Keratinocyte (primary cell): ENCODE measurements at regions not wholly inside any gene's neighbourhood (a gene's known extent, or its start where the extent isn't known, plus 50 kb on each side); places are given as distances from the start of the nearest gene placed in this dataset.

ENCODE experiments used
- DNase-seq: peaks from one replicate; pipeline ENCODE4 v3.0.0-alpha.2; 2011; ENCODE audit warnings: low read depth, missing footprints, low spot score
- FAIRE-seq: peaks from 2 replicates; lab custom pipeline; 2011; peaks lifted over from hg19 to GRCh38; lab: Jason Lieb, UNC
- H2AFZ ChIP-seq: 2 replicates; pipeline ENCODE4 v1.6.0; 2012; ENCODE audit warnings: low read length, control low read depth, inconsistent platforms; ENCODE audit not compliant: control insufficient read depth
- H3K27ac ChIP-seq: 2 replicates; pipeline ENCODE4 v1.5.1; 2011; ENCODE audit warnings: low read length; ENCODE audit not compliant: control insufficient read depth, insufficient read depth
- H3K27me3 ChIP-seq: 3 replicates; pipeline ENCODE4 v1.6.0; 2011; ENCODE audit warnings: low read length; ENCODE audit not compliant: control insufficient read depth, insufficient read depth; ENCODE audit errors: extremely low read depth
- H3K36me3 ChIP-seq, 2 experiments: 2 replicates in 1 of 2; 3 replicates in 1 of 2; pipeline ENCODE4 v1.5.1; 2011; ENCODE audit warnings: low read length in 2 of 2, mild to moderate bottlenecking in 1 of 2; ENCODE audit not compliant: control insufficient read depth in 2 of 2, insufficient read depth in 2 of 2; ENCODE audit errors: extremely low read depth in 1 of 2
- H3K4me1 ChIP-seq: 3 replicates; pipeline ENCODE4 v1.5.1; 2011; ENCODE audit warnings: low read length; ENCODE audit not compliant: control insufficient read depth, insufficient read depth; ENCODE audit errors: extremely low read depth
- H3K4me2 ChIP-seq: 3 replicates; pipeline ENCODE4 v1.6.0; 2011; ENCODE audit warnings: low read depth, low read length; ENCODE audit not compliant: control insufficient read depth, insufficient read depth; ENCODE audit errors: extremely low read depth
- H3K4me3 ChIP-seq, 3 experiments: fragments of 200-600 bp in 1 of 3; sonication (generic) in 1 of 3; 2 replicates in 2 of 3; 3 replicates in 1 of 3; pipeline ENCODE4 v1.5.1; 2011 to 2016; ENCODE audit warnings: low read length in 3 of 3, mild to moderate bottlenecking in 3 of 3, control low read depth in 2 of 3, inconsistent platforms in 1 of 3, low read depth in 1 of 3, mixed read lengths in 1 of 3, mixed run types in 1 of 3, moderate library complexity in 1 of 3; ENCODE audit not compliant: control insufficient read depth in 2 of 3, insufficient read depth in 2 of 3; ENCODE audit errors: extremely low read depth in 1 of 3
- H3K79me2 ChIP-seq: 2 replicates; pipeline ENCODE4 v1.6.0; 2012; ENCODE audit warnings: low read length; ENCODE audit not compliant: control insufficient read depth, insufficient read depth
- H3K9ac ChIP-seq: 3 replicates; pipeline ENCODE4 v1.6.0; 2011; ENCODE audit warnings: low read length; ENCODE audit not compliant: control insufficient read depth, insufficient read depth; ENCODE audit errors: extremely low read depth
- H3K9me1 ChIP-seq: 3 replicates; pipeline ENCODE4 v1.6.0; 2011; ENCODE audit warnings: low read length; ENCODE audit not compliant: control insufficient read depth, insufficient read depth; ENCODE audit errors: extremely low read depth
- H3K9me3 ChIP-seq: 2 replicates; pipeline ENCODE4 v1.5.1; 2012; ENCODE audit warnings: low read depth, low read length; ENCODE audit not compliant: control insufficient read depth
- H4K20me1 ChIP-seq: 3 replicates; pipeline ENCODE4 v1.6.0; 2011; ENCODE audit warnings: low read length; ENCODE audit not compliant: control insufficient read depth, insufficient read depth; ENCODE audit errors: extremely low read depth
- EZH2 ChIP-seq: IDR thresholded peaks from one replicate; pipeline ENCODE4 v1.6.1; 2012; ENCODE audit warnings: inconsistent platforms, mild to moderate bottlenecking, low read length, moderate library complexity
- dilution Hi-C: fragments of 300-500 bp; cut with MboI; formaldehyde crosslinking; loops from one replicate; pipeline ENCODE4 v1.7.0; 2020; ENCODE audit warnings: low sequenced_read_pairs; ENCODE audit not compliant: extremely low pct_ligation_motif_present
- TF ChIP-seq, protein P1 (sequence below), 3 experiments: IDR thresholded peaks in 1 of 3; conservative IDR thresholded peaks in 1 of 3; optimal IDR thresholded peaks in 1 of 3; 2 replicates in 2 of 3; 3 replicates in 1 of 3; pipeline versions ENCODE3 to v1.5.1; 2011; ENCODE audit warnings: low read length in 3 of 3, mild to moderate bottlenecking in 3 of 3, moderate library complexity in 2 of 3, control low read depth in 1 of 3, inconsistent platforms in 1 of 3; ENCODE audit not compliant: insufficient read depth in 2 of 3; ENCODE audit errors: extremely low read depth in 1 of 3

DNA sequence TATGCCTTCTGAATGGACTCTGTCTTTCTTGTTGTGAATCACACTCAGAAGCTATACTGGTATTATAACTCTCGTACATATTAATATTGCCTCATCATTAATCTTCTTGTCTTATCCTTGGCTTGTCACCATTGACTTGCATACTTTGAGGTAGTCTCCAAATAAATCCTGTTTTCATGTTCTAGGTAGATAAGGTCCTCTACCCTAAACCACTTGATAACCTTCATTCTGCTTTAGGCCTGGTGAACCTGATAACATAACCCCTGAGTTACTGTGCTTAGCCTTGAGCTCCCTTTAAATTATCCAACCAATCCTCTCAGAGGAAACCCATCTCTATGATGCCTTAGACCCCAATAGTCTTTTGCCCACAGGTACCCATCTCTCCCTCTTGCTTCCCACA, 1162.3 kb downstream of the SLITRK1 start:
- H3K4me2 ChIP-seq: no peak overlapping the region
- no peak overlapping the region for H3K4me3 ChIP-seq
- H3K79me2 ChIP-seq: no peaks in the 10 kb centered on the region
- TF ChIP-seq, protein P1, sequence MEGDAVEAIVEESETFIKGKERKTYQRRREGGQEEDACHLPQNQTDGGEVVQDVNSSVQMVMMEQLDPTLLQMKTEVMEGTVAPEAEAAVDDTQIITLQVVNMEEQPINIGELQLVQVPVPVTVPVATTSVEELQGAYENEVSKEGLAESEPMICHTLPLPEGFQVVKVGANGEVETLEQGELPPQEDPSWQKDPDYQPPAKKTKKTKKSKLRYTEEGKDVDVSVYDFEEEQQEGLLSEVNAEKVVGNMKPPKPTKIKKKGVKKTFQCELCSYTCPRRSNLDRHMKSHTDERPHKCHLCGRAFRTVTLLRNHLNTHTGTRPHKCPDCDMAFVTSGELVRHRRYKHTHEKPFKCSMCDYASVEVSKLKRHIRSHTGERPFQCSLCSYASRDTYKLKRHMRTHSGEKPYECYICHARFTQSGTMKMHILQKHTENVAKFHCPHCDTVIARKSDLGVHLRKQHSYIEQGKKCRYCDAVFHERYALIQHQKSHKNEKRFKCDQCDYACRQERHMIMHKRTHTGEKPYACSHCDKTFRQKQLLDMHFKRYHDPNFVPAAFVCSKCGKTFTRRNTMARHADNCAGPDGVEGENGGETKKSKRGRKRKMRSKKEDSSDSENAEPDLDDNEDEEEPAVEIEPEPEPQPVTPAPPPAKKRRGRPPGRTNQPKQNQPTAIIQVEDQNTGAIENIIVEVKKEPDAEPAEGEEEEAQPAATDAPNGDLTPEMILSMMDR (optimal IDR thresholded peaks at IDR 0.05 in 1 of 3, IDR thresholded peaks at IDR 0.05 in 1 of 3, conservative IDR thresholded peaks at IDR 0.05 in 1 of 3; ENCODE audit: extremely low read depth in 1 of 3, insufficient read depth in 2 of 3, low read length in 3 of 3): no peak
- no peak for TF ChIP-seq EZH2
- H3K4me1 ChIP-seq: no peaks in the 10 kb centered on the region
- no peak overlapping the region for H3K27ac ChIP-seq
- H3K27me3 ChIP-seq: no peaks in the 10 kb centered on the region
- H3K9me3 ChIP-seq: no peaks in the 10 kb centered on the region
- DNase-seq: no peak
- H2AFZ ChIP-seq: no peak overlapping the region
- H3K36me3 ChIP-seq: no peaks in the 10 kb centered on the region
- dilution Hi-C loops: no loop called here
- no peak overlapping the region for H3K9ac ChIP-seq
- no peaks in the 10 kb centered on the region for H3K9me1 ChIP-seq
- no peak for FAIRE-seq
- H4K20me1 ChIP-seq: no peaks in the 10 kb centered on the region

DNA sequence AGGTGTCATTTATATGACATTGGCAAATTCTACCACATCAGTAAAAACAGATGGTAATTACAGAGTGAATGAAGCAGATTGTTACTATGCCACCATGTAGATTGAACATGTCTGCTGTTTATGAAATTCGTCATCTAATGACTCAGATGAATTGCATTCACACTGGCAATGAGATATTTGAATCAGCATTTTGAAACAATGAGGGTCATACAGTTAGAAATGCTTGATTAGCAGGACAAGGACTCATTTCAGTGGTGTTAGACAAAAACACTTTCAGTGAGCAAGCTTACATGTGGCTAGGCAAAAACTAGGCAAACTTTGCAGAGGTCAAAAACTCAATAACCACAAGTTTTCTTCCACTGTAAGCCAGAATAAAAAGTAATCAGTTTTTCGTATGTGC, 1165.0 kb downstream of the SLITRK1 start:
- no peak overlapping the region for H2AFZ ChIP-seq
- H3K9me1 ChIP-seq: no peaks in the 10 kb centered on the region
- FAIRE-seq: peak; percentile 89
- dilution Hi-C loops: no loop called here
- TF ChIP-seq, protein P1 (optimal IDR thresholded peaks at IDR 0.05 in 1 of 3, IDR thresholded peaks at IDR 0.05 in 1 of 3, conservative IDR thresholded peaks at IDR 0.05 in 1 of 3; ENCODE audit: extremely low read depth in 1 of 3, insufficient read depth in 2 of 3, low read length in 3 of 3): no peak
- TF ChIP-seq EZH2: no peak
- no peak overlapping the region for H3K27ac ChIP-seq
- H3K9me3 ChIP-seq: no peaks in the 10 kb centered on the region
- H3K79me2 ChIP-seq: no peaks in the 10 kb centered on the region
- H3K27me3 ChIP-seq: no peaks in the 10 kb centered on the region
- H3K36me3 ChIP-seq: no peaks in the 10 kb centered on the region
- H3K4me1 ChIP-seq: no peaks in the 10 kb centered on the region
- H3K4me3 ChIP-seq: no peak overlapping the region
- H4K20me1 ChIP-seq: no peaks in the 10 kb centered on the region
- no peak overlapping the region for H3K4me2 ChIP-seq
- no peak overlapping the region for H3K9ac ChIP-seq
- DNase-seq: peak; percentile 17
